ENCODE measurements at regions not wholly inside any gene's neighbourhood (a gene's known extent, or its start where the extent isn't known, plus 50 kb on each side); places are given as distances from the start of the nearest gene placed in this dataset.

GRCh38 chr13:22212576-22212975 lies 541.7 kb downstream of the FGF9 start:
- BruUV-seq (replicated peaks): no TSS peak
- Histone ChIP-seq H3K9me1 (replicated peaks; ENCODE audit: control insufficient read depth, extremely low read depth, insufficient read depth, low read length) (no peaks in the 10 kb centered on the region), H3K4me3 (replicated peaks in 1 of 3; ENCODE audit: insufficient read depth in 1 of 3, low read depth in 1 of 3, low read length in 3 of 3) (no peak overlapping the region), H3K27me3 (ENCODE audit: control insufficient read depth in 2 of 2, insufficient read depth in 2 of 2, low read length in 2 of 2) (no peaks in the 10 kb centered on the region), H3K4me1 (ENCODE audit: control insufficient read depth, extremely low read depth, insufficient read depth, low read length) (no peaks in the 10 kb centered on the region), H3K79me2 (ENCODE audit: control insufficient read depth, insufficient read depth, low read length) (no peaks in the 10 kb centered on the region), H3K9me3 (replicated peaks; ENCODE audit: control insufficient read depth, insufficient read depth, low read length) (peaks cover 14% of the 10 kb centered on the region), H3K4me2 (ENCODE audit: insufficient read depth, low read length) (no peak overlapping the region), H3K36me3 (ENCODE audit: control insufficient read depth in 2 of 2, extremely low read depth in 1 of 2, insufficient read depth in 2 of 2, low read length in 2 of 2) (no peaks in the 10 kb centered on the region), H3K27ac (ENCODE audit: insufficient read depth, low read depth, low read length) (no peak overlapping the region), H2AFZ (ENCODE audit: low read depth, low read length) (no peak overlapping the region), H4K20me1 (replicated peaks; ENCODE audit: control insufficient read depth, extremely low read depth, insufficient read depth, low read length) (no peaks in the 10 kb centered on the region), H3K9ac (replicated peaks; ENCODE audit: extremely low read depth, insufficient read depth, low read length) (no peak overlapping the region)
- dilution Hi-C loops (cut with MboI; ENCODE audit: extremely low pct_ligation_motif_present, low sequenced_read_pairs) (no loop called here), intact Hi-C loops (cut with micrococcal nuclease) (no loop called here)
- ChIA-PET POLR2A (no interaction called here), CTCF (no interaction called here)
- DNase-seq (ENCODE audit: low read depth, low spot score) (no peak), FAIRE-seq (no peak)
- TF ChIP-seq POLR2A (IDR thresholded peaks at IDR 0.05; ENCODE audit: low read depth, low read length) (no peak), MYC (IDR thresholded peaks at IDR 0.05; ENCODE audit: low read depth, low read length) (no peak), MAX (IDR thresholded peaks at IDR 0.05; ENCODE audit: insufficient read depth, insufficient read length) (no peak), JUN (IDR thresholded peaks at IDR 0.05; ENCODE audit: borderline replicate concordance, insufficient read depth, insufficient read length, low read depth) (no peak), EZH2 (IDR thresholded peaks at IDR 0.05; ENCODE audit: borderline replicate concordance, low read depth, low read length, severe bottlenecking) (no peak), CTCF (IDR thresholded peaks at IDR 0.05; ENCODE audit: extremely low read depth in 1 of 2, insufficient read depth in 1 of 2, low read depth in 1 of 2, low read length in 2 of 2) (no peak), POLR2AphosphoS5 (IDR thresholded peaks at IDR 0.05; ENCODE audit: insufficient read depth, low read depth, low read length) (no peak)

- Histone ChIP-seq H3K9me3 (replicated peaks; ENCODE audit: control insufficient read depth, insufficient read depth, low read length) (peaks cover 11% of the 10 kb centered on the region), H2AFZ (ENCODE audit: low read depth, low read length) (no peak overlapping the region), H3K27me3 (ENCODE audit: control insufficient read depth in 2 of 2, insufficient read depth in 2 of 2, low read length in 2 of 2) (no peaks in the 10 kb centered on the region), H3K79me2 (ENCODE audit: control insufficient read depth, insufficient read depth, low read length) (no peaks in the 10 kb centered on the region), H3K4me3 (replicated peaks in 1 of 3; ENCODE audit: insufficient read depth in 1 of 3, low read depth in 1 of 3, low read length in 3 of 3) (no peak overlapping the region), H3K9ac (replicated peaks; ENCODE audit: extremely low read depth, insufficient read depth, low read length) (no peak overlapping the region), H3K9me1 (replicated peaks; ENCODE audit: control insufficient read depth, extremely low read depth, insufficient read depth, low read length) (no peaks in the 10 kb centered on the region), H3K4me1 (ENCODE audit: control insufficient read depth, extremely low read depth, insufficient read depth, low read length) (no peaks in the 10 kb centered on the region), H3K4me2 (ENCODE audit: insufficient read depth, low read length) (no peak overlapping the region), H4K20me1 (replicated peaks; ENCODE audit: control insufficient read depth, extremely low read depth, insufficient read depth, low read length) (no peaks in the 10 kb centered on the region), H3K36me3 (ENCODE audit: control insufficient read depth in 2 of 2, extremely low read depth in 1 of 2, insufficient read depth in 2 of 2, low read length in 2 of 2) (no peaks in the 10 kb centered on the region), H3K27ac (ENCODE audit: insufficient read depth, low read depth, low read length) (no peak overlapping the region)
- dilution Hi-C loops (cut with MboI; ENCODE audit: extremely low pct_ligation_motif_present, low sequenced_read_pairs) (no loop called here), intact Hi-C loops (cut with micrococcal nuclease) (no loop called here)
- FAIRE-seq (no peak), DNase-seq (ENCODE audit: low read depth, low spot score) (no peak)
- POLR2A ChIA-PET: no interaction called here
- no TSS peak for BruUV-seq (replicated peaks)
- TF ChIP-seq MYC (IDR thresholded peaks at IDR 0.05; ENCODE audit: low read depth, low read length) (no peak), MAX (IDR thresholded peaks at IDR 0.05; ENCODE audit: insufficient read depth, insufficient read length) (no peak), EZH2 (IDR thresholded peaks at IDR 0.05; ENCODE audit: borderline replicate concordance, low read depth, low read length, severe bottlenecking) (no peak), POLR2A (IDR thresholded peaks at IDR 0.05; ENCODE audit: low read depth, low read length) (no peak), POLR2AphosphoS5 (IDR thresholded peaks at IDR 0.05; ENCODE audit: insufficient read depth, low read depth, low read length) (no peak), CTCF (IDR thresholded peaks at IDR 0.05; ENCODE audit: extremely low read depth in 1 of 2, insufficient read depth in 1 of 2, low read depth in 1 of 2, low read length in 2 of 2) (no peak), GATA2 (IDR thresholded peaks at IDR 0.05; ENCODE audit: insufficient read depth, insufficient read length, low read depth, low read length) (no peak), JUN (IDR thresholded peaks at IDR 0.05; ENCODE audit: borderline replicate concordance, insufficient read depth, insufficient read length, low read depth) (no peak), FOS (IDR thresholded peaks at IDR 0.05; ENCODE audit: borderline replicate concordance, insufficient read depth, low read length) (no peak)
- CTCF ChIA-PET: no interaction called here
Observed at GRCh38 chr13:22214184-22214583, 543.3 kb downstream of the FGF9 start.

Data from endothelial cell of umbilical vein (primary cell).